ENCODE measurements at regions not wholly inside any gene's neighbourhood (a gene's known extent, or its start where the extent isn't known, plus 50 kb on each side); places are given as distances from the start of the nearest gene placed in this dataset.

DNA sequence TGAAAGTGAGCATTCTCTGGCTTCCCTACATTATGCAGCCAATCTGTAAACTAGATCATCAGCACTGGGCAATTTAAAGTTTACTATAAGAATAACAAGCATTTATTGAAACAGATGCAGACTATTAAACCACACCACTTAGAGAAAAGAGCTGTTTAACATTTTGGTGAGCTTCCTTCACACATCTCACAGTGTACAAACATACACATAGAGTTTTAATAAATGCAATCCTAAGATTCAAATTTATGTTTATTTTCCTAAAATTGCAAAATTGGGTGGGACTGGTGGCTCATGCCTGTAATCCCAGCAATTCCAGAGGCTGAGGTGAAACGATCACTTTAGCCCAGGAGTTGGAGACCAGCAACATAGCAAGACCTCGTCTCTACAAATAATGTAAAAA, 199.3 kb downstream of the SH3BP4 start:
- Mint-ChIP-seq H3K4me1 (no peaks in the 10 kb centered on the region), H3K27me3 (peaks cover 17% of the 10 kb centered on the region), H3K4me3 (no peak overlapping the region), H3K36me3 (ENCODE audit: low read depth) (no peaks in the 10 kb centered on the region), H3K9me3 (peaks cover under 1% of the 10 kb centered on the region), H3K27ac (no peak overlapping the region)
- intact Hi-C loops (cut with micrococcal nuclease) = no loop called here
- POLR2A ChIA-PET = no interaction called here
- TF ChIP-seq, protein P1, sequence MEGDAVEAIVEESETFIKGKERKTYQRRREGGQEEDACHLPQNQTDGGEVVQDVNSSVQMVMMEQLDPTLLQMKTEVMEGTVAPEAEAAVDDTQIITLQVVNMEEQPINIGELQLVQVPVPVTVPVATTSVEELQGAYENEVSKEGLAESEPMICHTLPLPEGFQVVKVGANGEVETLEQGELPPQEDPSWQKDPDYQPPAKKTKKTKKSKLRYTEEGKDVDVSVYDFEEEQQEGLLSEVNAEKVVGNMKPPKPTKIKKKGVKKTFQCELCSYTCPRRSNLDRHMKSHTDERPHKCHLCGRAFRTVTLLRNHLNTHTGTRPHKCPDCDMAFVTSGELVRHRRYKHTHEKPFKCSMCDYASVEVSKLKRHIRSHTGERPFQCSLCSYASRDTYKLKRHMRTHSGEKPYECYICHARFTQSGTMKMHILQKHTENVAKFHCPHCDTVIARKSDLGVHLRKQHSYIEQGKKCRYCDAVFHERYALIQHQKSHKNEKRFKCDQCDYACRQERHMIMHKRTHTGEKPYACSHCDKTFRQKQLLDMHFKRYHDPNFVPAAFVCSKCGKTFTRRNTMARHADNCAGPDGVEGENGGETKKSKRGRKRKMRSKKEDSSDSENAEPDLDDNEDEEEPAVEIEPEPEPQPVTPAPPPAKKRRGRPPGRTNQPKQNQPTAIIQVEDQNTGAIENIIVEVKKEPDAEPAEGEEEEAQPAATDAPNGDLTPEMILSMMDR (IDR thresholded peaks at IDR 0.05) = no peak
- CTCF ChIA-PET = no interaction called here
- ATAC-seq (ENCODE audit: low read depth) (no peak), DNase-seq (no peak)

DNA sequence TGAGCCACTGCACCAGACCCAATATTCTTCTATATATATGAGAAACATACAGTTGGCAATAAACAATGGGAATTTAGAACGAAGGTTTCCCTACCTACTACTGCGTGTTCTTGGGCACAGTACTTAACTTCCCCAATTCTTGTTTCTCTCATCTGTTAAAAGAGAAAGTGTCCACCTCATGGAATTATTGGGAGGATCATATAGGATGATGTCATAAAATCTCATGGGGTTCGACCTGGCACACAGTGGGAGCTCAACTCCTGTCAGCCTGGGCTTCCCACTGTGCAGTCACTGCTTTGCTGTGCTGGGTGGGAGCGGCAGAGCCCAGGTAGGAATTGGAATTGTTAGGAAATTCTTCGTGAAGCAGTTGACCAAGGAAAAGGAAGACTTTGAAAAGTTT, 203.3 kb downstream of the SH3BP4 start:
- Mint-ChIP-seq H3K27me3 (peaks cover 26% of the 10 kb centered on the region), H3K4me3 (no peak overlapping the region), H3K9me3 (no peaks in the 10 kb centered on the region), H3K36me3 (ENCODE audit: low read depth) (no peaks in the 10 kb centered on the region), H3K4me1 (no peaks in the 10 kb centered on the region), H3K27ac (no peak overlapping the region)
- intact Hi-C loops (cut with micrococcal nuclease) = no loop called here
- TF ChIP-seq, protein P1 (IDR thresholded peaks at IDR 0.05) = no peak
- CTCF ChIA-PET = no interaction called here
- POLR2A ChIA-PET = no interaction called here
- DNase-seq (no peak), ATAC-seq (ENCODE audit: low read depth) (no peak)

DNA sequence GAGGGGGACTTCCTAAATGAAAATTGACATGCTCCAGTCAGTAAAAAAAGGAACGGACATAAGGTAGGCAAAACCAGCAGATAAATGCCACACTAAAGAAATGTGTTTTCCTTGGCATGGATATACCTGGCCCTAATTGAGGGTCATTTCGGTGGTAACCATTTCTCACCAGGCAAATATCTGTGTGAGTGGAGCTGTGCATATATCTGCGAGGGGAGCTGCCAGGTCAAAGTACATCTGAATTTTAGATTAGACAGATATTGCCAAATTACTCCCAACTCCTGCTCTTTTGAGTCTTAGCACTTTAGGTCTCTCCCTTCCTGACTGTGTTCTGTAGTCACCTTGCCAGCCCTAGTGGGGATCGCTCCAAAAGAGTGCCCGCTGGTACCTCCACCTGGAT, 204.2 kb downstream of the SH3BP4 start:
- no peak overlapping the region for H3K4me3 Mint-ChIP-seq
- no peaks in the 10 kb centered on the region for H3K4me1 Mint-ChIP-seq
- H3K9me3 Mint-ChIP-seq = no peaks in the 10 kb centered on the region
- ChIA-PET CTCF (no interaction called here), POLR2A (no interaction called here)
- DNase-seq (no peak), ATAC-seq (ENCODE audit: low read depth) (no peak)
- TF ChIP-seq, protein P1 (IDR thresholded peaks at IDR 0.05) = no peak
- H3K27ac Mint-ChIP-seq = no peak overlapping the region
- H3K36me3 Mint-ChIP-seq (ENCODE audit: low read depth) = no peaks in the 10 kb centered on the region
- intact Hi-C loops (cut with micrococcal nuclease) = no loop called here
- peaks cover 23% of the 10 kb centered on the region for H3K27me3 Mint-ChIP-seq

DNA sequence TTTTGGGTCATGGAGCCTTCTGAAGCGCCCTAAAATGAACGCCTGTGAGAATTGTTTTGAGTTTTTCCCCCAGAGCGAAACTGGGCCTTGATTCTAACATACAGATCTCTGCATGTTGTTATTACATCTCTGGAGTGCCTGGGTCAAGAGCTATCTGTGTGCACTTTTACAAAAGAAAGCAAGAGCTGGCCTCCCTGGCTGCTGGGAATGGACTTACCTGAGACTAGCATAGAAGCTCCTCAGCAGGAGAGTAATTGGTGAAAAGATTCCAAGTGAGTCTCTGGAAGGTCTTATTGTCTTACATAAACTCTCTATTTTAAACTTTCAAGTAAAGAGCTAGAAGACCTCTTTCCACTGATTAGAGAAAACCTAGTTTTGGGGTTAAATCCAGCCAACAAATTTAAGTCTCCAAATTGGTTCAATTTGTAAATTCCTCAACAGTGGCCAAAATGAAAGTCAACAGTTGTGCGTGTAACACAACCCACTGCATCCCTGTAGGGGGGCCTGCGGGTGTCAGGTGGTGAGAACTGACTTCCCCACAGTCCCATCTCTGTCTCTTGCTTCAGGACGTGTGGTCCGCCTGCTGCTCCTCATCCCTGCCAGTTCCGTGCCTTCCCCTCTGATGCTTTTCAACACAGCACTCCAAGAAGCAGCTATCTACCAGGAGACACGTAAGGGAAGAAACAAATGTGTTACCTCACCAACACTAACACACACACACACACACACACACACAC, 206.1 kb downstream of the SH3BP4 start:
- H3K27me3 Mint-ChIP-seq = peaks cover 20% of the 10 kb centered on the region
- ChIA-PET CTCF (no interaction called here), POLR2A (no interaction called here)
- no peak overlapping the region for H3K4me3 Mint-ChIP-seq
- H3K36me3 Mint-ChIP-seq (ENCODE audit: low read depth) = no peaks in the 10 kb centered on the region
- H3K9me3 Mint-ChIP-seq = no peaks in the 10 kb centered on the region
- intact Hi-C loops (cut with micrococcal nuclease) = no loop called here
- ATAC-seq (ENCODE audit: low read depth) = no peak
- no peak for DNase-seq
- TF ChIP-seq, protein P1 (IDR thresholded peaks at IDR 0.05) = no peak
- no peaks in the 10 kb centered on the region for H3K4me1 Mint-ChIP-seq
- H3K27ac Mint-ChIP-seq = no peak overlapping the region

DNA sequence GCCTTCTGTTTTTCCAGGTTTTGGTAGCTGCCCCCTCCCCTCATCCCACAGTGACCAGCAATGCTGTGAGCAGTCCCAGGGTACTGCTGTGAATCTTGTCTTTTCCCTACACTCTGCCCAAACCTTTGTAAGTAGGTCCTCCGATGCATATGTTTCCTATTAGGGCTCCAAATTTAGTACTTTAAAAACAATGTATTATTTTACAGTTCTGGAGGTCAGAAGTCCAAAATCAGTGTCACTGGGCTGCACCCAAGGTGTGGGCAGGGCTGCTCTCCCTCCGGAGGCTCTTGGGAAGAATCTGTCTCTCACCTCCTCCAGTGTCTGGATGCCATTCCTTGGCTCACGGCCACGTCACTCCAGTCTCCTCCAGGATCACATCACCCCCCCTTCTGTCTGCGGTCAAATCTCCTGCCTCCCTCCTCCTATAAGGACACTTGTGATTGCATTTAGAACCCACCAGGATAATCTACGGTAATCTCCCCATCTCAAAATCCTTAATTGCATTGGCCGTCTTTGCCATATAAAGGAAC, 208.5 kb downstream of the SH3BP4 start:
- Mint-ChIP-seq H3K36me3 (ENCODE audit: low read depth) (no peaks in the 10 kb centered on the region), H3K27ac (no peak overlapping the region), H3K27me3 (peaks cover 20% of the 10 kb centered on the region), H3K4me3 (no peak overlapping the region), H3K9me3 (no peaks in the 10 kb centered on the region), H3K4me1 (no peaks in the 10 kb centered on the region)
- POLR2A ChIA-PET = no interaction called here
- CTCF ChIA-PET = no interaction called here
- no peak for DNase-seq
- no peak for ATAC-seq (ENCODE audit: low read depth)
- TF ChIP-seq, protein P1 (IDR thresholded peaks at IDR 0.05) = no peak
- intact Hi-C loops (cut with micrococcal nuclease) = no loop called here
